ENCODE measurements at regions not wholly inside any gene's neighbourhood (a gene's known extent, or its start where the extent isn't known, plus 50 kb on each side); places are given as distances from the start of the nearest gene placed in this dataset.
A peak's percentile ranks its signal among the peaks of the same experiment; 100 is the strongest.

DNA sequence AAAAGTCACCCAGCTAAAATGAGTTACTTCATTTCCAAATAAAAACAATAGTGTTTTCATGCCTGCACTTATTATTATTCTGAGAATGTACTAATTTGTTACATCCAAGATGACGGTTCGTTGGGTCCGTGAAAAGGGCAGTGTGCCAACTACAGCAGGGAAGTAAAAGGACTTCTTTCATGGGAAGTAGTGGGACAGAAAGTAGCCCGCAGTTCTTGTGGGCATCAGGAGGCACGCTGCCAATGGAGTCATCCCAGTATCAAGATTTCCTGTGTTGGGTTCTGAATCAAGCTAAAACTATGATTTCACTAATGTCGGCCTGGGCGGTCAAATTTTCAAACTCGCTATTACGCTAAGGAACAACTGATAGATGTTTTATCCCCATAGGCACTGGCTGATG lies 254.5 kb upstream of the SOX2 start:
- TF ChIP-seq, protein P1, sequence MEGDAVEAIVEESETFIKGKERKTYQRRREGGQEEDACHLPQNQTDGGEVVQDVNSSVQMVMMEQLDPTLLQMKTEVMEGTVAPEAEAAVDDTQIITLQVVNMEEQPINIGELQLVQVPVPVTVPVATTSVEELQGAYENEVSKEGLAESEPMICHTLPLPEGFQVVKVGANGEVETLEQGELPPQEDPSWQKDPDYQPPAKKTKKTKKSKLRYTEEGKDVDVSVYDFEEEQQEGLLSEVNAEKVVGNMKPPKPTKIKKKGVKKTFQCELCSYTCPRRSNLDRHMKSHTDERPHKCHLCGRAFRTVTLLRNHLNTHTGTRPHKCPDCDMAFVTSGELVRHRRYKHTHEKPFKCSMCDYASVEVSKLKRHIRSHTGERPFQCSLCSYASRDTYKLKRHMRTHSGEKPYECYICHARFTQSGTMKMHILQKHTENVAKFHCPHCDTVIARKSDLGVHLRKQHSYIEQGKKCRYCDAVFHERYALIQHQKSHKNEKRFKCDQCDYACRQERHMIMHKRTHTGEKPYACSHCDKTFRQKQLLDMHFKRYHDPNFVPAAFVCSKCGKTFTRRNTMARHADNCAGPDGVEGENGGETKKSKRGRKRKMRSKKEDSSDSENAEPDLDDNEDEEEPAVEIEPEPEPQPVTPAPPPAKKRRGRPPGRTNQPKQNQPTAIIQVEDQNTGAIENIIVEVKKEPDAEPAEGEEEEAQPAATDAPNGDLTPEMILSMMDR (conservative IDR thresholded peaks at IDR 0.05): no peak
- DNase-seq (ENCODE audit: low read depth, low spot score): no peak
- H3K4me1 Mint-ChIP-seq: peaks cover 79% of the 10 kb centered on the region
- H3K9me3 Mint-ChIP-seq: no peaks in the 10 kb centered on the region
- H3K4me3 Mint-ChIP-seq: peak overlapping the region; percentile 6
- H3K27ac Mint-ChIP-seq (ENCODE audit: unreplicated experiment): peak overlapping the region; percentile 97
- H3K36me3 Mint-ChIP-seq (ENCODE audit: low read depth): no peaks in the 10 kb centered on the region
- H3K27me3 Mint-ChIP-seq (ENCODE audit: low read depth): no peaks in the 10 kb centered on the region

DNA sequence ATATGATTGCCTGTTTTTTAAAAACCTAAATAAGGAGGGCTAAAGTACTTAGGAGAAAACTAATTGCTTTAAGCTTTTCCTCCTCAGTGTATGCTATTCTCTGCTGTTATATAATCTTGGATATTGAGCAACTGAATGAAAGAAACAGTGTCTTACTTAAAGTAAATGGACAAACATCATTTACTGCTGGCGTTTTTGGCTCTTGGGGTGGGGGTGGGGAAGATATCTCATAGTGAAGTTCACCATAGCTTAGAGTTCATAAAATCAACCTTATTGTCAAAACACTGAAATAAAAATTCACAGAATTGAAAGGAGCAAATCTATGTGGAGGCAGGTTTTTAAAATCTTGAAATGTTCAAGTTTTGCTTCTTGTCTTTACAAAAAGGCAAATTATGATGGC lies 256.4 kb upstream of the SOX2 start:
- Mint-ChIP-seq H3K27me3 (ENCODE audit: low read depth) (no peaks in the 10 kb centered on the region), H3K9me3 (peaks cover 3% of the 10 kb centered on the region), H3K4me3 (peak overlapping the region; percentile 77), H3K27ac (ENCODE audit: unreplicated experiment) (peak overlapping the region; percentile 93), H3K36me3 (ENCODE audit: low read depth) (peaks cover 3% of the 10 kb centered on the region), H3K4me1 (peaks cover 68% of the 10 kb centered on the region)
- TF ChIP-seq, protein P1 (conservative IDR thresholded peaks at IDR 0.05): no peak
- DNase-seq (ENCODE audit: low read depth, low spot score): no peak

DNA sequence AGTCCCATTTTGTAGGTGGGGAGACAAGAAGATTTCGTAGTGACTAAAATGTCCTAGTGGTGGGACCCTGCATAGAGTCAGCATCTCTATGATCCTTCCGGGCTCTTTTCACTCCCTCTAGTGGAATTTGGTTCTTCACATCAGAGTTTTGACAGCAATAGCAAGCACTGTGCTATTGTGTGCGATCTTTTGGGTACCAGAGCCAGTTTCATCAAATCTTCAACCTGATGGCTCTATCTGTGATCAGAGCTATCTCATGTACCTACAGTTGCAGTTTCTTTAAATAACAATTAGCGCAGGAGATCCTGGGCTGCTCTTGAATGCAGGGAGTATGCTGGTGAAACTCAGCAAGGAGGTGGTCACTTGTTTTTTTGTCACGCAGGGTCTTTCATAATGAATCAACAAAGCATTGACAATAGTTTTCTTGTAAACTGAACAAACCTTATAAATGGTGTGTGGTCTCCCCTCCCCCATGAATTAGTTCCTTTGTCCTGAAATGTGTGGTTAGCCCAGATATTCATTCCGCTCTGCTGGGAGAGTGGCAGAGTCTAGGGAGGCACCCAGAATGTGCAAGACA lies 257.2 kb upstream of the SOX2 start:
- peak; percentile 29 for DNase-seq (ENCODE audit: low read depth, low spot score)
- Mint-ChIP-seq H3K36me3 (ENCODE audit: low read depth) (peaks cover 4% of the 10 kb centered on the region), H3K27ac (ENCODE audit: unreplicated experiment) (peak overlapping the region; percentile 93), H3K4me3 (peak overlapping the region; percentile 77), H3K27me3 (ENCODE audit: low read depth) (no peaks in the 10 kb centered on the region), H3K9me3 (peaks cover 3% of the 10 kb centered on the region), H3K4me1 (peaks cover 60% of the 10 kb centered on the region)
- TF ChIP-seq, protein P1 (conservative IDR thresholded peaks at IDR 0.05): no peak

DNA sequence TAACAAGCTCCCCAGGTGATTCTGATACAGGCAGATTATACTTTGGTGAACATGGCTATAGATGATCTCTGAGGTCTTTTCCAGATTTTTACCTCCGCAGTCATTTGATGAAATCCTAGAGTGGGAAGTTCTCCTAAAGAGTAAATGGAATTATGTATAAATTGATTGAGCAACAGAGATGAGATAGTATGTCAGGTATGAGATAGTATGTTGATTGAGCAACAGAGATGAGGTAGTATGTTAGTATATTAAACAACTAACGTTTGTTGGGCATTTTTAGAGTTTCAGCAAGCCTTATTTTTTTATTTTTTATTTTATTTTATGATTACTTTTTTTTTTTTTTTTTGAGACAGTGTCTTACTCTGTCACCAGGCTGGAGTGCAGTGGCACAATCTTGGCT lies 265.0 kb upstream of the SOX2 start:
- Mint-ChIP-seq H3K9me3 (peaks cover 1% of the 10 kb centered on the region), H3K4me3 (no peak overlapping the region), H3K27me3 (ENCODE audit: low read depth) (no peaks in the 10 kb centered on the region), H3K4me1 (peaks cover 12% of the 10 kb centered on the region), H3K36me3 (ENCODE audit: low read depth) (peaks cover 7% of the 10 kb centered on the region), H3K27ac (ENCODE audit: unreplicated experiment) (no peak overlapping the region)
- TF ChIP-seq, protein P1 (conservative IDR thresholded peaks at IDR 0.05): no peak
- DNase-seq (ENCODE audit: low read depth, low spot score): no peak

DNA sequence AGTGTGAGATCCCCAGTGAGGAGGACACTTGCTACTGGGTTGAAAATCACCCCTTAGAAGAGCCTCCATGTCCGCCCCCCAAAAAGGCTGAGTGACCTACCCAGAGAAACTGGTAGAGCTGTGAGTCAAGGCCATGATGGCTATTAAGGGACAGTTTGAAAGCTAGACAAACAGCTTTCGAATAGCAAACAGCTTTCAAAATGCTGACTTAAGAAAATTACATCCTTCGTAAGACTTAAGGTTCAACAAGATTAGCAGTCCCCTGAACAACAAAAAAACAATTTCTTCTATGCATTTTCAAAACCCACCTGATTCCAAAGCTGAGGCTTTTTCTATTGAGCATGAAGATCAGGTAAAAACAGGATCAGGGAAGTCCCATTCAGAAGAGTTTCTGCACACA lies 269.7 kb upstream of the SOX2 start:
- TF ChIP-seq, protein P1 (conservative IDR thresholded peaks at IDR 0.05): no peak
- peaks cover 15% of the 10 kb centered on the region for H3K4me1 Mint-ChIP-seq
- no peaks in the 10 kb centered on the region for H3K27me3 Mint-ChIP-seq (ENCODE audit: low read depth)

More for the DNA sequence above, 269.7 kb upstream of the SOX2 start:
- Mint-ChIP-seq H3K4me3 (no peak overlapping the region), H3K36me3 (ENCODE audit: low read depth) (no peaks in the 10 kb centered on the region), H3K27ac (ENCODE audit: unreplicated experiment) (no peak overlapping the region), H3K9me3 (peaks cover 2% of the 10 kb centered on the region)
- DNase-seq (ENCODE audit: low read depth, low spot score): no peak

Data from neural crest cell (in vitro differentiated cells).